Fibroblast of skin of left biceps (primary cell): ENCODE measurements at regions not wholly inside any gene's neighbourhood (a gene's known extent, or its start where the extent isn't known, plus 50 kb on each side); places are given as distances from the start of the nearest gene placed in this dataset.

ENCODE experiments used
- DNase-seq, 2 experiments: peaks; one replicate each; pipeline ENCODE4 v3.0.0-alpha.2; 2013; ENCODE audit warnings: low read depth in 2 of 2

DNA sequence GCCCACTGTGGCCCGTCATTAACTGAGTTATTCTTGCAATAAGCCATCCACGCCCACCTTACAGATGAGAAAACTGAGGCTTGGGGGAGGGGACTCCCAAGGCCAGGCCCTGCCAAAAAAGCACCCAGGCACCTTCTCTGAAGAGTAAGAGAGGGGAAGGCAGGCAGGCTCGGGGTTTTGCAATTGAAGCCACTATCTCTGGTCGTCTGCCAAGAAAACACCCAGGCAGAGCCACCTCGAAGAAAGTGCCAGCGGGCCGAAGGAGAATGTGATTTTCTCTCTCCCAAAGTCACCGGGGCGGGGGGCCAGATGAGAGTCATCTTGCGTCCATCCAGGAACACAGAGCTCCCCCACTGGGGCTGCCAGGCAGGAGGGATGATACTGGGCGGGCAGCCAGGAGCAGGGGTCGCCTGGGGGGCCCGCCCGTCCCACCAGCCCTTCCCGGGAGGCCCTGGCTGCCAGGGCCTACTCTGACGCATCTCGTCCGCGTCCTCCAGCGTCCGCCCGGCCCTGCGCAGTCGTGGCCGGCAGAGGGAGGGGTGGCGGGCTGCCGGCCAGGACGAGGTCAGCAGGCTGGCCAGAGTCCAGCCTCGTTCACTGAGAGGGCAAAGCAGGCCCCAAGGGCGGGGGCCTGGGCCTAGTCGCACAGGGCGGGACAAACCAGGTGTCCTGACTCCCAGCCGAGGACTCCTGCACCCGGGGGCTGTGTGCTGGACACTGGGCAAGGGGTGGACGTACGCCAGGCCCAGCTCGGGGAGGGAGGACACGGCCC lies 74.3 kb downstream of the RFLNA start:
- peak in 1 of 2 experiments; percentile 25 for DNase-seq

DNA sequence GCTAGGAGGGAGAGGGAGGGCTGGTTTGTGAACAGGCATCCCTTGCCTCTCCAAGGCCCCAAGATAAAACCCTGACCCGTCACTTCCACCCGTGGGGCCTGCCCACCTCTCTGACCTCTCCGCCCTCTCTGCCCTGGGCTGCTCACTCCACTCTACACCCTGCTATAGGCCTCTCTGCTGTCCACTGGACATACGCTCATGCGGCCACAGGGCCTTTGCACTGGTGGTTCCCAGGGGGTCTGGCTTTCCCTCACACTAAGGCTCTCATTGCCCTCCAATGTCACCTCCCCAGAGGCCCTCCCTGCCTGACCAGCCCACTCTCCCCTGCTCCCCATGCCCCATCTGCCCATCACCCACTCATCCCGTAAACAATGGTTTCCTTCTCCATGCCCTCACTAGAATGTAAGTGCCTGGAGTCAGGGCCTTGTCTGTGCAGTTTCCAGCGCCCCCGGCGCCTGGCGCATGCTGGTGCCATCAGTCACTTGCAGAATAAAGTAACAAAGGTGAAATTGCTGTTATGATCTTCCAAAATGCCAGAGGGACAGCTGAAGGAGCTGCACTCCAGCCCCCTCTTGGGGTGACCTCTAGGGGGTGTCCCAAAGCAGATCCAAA lies 73.6 kb downstream of the RFLNA start:
- DNase-seq = no peak

DNA sequence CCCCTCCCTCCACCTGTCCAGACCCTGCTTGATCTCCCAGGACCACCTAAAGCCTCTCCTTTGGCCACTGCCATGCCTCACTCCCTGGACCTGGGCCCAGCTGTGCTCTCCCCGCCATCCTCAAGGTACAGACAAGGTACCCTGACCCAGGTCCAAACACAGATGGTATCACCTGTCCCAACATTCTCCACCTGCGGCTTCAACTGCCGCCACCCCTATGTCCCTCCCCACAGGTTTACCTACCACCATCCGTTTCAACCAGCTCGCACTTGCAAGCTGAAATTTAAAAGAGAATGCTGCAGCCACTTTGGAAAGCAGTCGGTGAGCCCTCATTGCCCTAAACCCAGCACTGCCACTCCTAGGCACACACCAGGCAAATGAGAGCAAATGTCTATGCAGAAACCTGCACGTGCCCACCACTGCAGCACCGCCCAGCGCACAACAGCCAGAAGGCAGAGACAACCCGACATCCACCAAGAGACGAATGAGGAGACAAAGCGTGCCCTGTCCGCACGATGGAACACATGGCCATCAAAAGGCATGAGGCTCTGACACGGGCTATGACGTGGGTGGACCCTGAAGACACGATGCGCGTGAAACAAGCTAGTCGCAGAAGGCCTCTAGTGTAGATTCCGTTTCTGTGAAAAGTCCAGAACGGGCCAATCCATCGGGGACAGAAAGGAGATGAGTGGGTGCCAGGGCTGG lies 71.0 kb downstream of the RFLNA start:
- no peak for DNase-seq
